GM19193 (cell line): ENCODE measurements at regions not wholly inside any gene's neighbourhood (a gene's known extent, or its start where the extent isn't known, plus 50 kb on each side); places are given as distances from the start of the nearest gene placed in this dataset.

Experiments used
- POLR2A ChIP-seq: IDR thresholded peaks from 4 replicates; pipeline ENCODE4 v1.6.1; 2011; ENCODE audit not compliant: insufficient read depth, insufficient read length; ENCODE audit errors: extremely low read depth

- TF ChIP-seq POLR2A, result no peak
These were observed 1250.0 kb upstream of the PRKX start for GRCh38 chrX:4963432-4963831.

GRCh38 chrX:4944767-4945166, 1231.3 kb upstream of the PRKX start:
- TF ChIP-seq POLR2A, result no peak

DNA sequence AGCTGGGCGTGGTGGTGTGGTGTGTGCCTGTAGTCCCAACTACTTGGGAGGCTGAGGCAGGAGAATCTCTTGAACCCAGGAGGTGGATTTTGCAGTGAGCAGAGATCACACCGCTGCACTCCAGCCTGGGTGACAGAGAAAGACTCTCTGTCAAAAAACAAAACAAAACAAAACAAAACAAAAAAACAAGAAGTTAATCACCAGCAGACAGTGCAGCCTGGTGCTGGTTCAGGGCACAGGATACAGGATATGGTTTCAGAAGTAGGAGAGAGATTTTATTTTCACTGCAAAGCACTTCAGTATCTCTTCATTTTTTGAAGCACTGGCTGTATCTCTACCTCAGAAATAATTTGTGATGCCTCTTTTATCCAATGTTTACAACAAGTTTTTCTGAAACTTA, 1222.9 kb upstream of the PRKX start:
- no peak for TF ChIP-seq POLR2A

GRCh38 chrX:4935846-4936245, 1222.4 kb upstream of the PRKX start:
- no peak for TF ChIP-seq POLR2A

DNA sequence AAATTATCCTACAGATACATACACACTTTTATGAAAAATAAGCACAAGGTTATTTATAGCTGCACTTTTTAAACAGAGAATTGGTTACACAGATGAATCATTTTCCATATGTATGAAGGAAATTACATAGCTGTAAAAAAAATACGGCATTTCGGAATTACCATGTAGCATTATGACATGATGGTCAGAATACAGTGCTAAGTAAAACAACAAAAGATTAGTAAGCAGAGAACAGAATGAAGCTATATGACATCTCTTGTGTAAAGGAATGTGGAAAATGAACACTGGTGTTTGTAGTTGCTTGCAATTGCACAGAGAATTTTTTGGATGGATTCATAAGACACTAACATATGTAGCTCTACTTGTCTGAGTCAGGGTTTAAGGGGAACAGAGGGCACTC, 1222.0 kb upstream of the PRKX start:
- TF ChIP-seq POLR2A, result no peak

GRCh38 chrX:4932790-4933189, 1219.3 kb upstream of the PRKX start:
- TF ChIP-seq POLR2A, result no peak

DNA sequence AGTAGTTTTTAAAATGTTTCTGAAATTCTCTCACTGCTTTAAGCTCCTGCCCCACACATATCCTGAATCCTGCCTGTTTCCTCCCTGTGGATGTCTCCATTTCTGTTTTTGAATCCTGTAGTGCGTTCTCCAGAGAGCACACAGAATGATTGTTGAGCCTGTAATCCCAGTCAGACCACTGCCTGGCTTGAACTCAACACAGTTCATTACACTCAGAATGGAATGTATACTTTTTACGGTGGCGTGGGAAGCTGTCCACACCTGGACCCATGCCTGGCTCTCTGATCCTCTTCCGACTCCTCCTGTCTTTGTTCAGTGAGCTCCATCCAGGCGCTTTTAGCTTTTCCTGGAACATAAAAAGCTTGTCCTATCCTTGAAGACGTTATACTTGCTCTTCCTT, 1217.0 kb upstream of the PRKX start:
- TF ChIP-seq POLR2A, result no peak

DNA sequence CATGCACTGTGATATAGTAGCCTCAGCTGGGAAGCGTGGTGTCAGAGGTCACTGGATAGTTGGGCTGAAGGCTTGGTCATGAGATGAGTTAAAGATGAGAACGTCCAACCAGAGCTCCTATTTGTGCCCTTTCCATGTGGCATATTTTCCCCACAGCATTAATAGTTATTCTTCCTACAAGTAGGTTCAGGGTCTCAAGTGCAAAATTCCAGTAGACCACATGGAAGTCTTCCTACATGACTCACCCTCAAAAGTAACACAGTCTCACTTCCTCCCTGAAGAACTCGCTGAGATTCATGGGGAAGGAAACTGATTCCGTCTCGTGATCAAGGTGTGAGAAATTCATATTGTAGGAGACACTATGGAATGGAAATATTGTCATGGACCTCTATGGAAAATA, 1212.5 kb upstream of the PRKX start:
- TF ChIP-seq POLR2A, result no peak

DNA sequence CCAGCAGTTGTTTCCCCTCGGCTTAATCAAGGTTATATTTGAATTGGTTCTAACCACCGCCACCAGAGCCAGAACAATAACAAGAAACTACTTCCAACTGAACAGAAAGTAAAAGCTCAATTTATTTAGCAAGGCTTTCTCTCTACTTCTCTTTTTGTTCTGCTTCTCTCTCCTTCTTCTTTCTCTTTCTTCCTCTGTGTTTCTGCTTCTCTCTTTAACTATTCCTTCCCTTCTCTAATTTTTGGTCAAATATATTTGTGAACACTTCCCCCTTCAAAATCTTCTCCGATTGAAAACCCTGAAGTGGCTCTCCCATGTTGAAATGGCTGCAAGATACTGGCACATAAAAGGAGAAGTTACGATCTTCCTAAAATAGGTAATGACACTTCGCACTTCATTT, 1195.9 kb upstream of the PRKX start:
- no peak for TF ChIP-seq POLR2A

DNA sequence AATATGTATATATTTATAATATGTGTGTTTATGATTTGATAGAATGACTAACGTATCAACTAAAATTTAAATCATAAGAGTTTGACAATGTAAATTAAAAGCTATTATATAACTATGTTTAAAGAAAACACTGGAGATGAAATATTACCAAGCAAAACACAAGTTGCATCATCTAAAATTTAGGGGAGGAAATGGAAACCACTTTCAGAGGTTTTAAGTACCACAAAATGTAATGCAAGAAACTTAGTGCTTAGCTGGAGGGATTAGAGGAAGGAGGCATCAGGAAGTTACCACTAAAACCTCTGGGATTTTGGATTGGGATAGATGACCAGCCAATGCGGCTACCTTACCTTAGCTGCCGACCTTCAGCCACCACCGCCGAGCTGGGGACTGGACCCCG, 1192.1 kb upstream of the PRKX start:
- TF ChIP-seq POLR2A, result no peak

DNA sequence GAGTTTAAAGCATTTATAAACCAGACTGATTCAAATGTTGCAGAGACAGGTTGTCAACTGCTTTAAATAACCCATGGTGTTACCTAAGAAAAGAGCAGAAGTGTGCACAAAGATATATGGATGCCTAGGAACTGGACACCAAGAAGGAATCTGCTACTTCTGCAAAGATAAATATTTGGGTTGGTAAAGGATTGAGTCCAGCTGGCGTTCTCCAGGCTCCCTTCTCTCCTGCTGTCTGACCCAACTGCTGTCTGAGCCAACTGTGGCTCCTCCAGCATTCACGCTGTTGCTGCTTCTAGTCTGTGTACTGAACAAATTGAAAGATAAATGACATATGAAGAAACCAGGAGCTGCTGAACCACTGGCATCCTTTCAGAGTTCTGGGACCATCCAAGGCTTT, 1167.8 kb upstream of the PRKX start:
- TF ChIP-seq POLR2A, result no peak

DNA sequence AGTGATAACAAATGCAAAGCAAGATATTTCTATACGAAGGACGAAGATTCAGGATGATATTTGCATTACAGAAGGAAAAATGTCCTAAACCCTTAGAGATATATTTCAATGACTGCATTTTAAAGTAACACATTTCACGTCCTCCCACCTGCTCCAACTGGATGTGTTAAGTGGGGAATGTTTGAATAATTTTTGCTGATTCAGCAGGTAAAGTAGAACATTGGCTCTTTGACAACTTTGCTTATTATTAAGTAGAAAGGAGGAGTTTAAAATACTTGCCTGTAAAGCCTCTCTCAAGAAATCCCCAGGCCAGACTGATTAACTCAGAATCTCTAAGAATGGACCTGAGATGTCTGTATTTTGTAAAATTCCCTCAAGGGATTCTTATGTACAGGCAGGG, 1165.2 kb upstream of the PRKX start:
- TF ChIP-seq POLR2A, result no peak

DNA sequence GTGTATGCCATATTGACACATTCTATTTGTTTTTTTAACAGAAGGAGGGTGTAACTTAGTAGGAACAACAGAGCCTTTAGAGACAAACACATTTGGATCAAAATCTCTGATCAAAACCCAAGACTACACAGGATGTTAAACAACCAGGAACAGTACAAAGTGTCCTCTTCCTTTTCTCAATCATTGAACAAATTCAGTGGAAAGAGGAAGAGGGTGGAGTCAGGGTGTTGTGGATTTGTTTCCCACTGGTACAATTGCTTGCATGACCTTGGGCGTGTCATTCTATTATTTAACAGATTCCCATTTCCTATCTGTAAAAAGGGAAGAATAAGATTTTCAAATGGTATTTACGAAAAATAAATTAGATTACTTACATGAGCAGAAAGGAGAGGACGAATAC, 1162.8 kb upstream of the PRKX start:
- no peak for TF ChIP-seq POLR2A

DNA sequence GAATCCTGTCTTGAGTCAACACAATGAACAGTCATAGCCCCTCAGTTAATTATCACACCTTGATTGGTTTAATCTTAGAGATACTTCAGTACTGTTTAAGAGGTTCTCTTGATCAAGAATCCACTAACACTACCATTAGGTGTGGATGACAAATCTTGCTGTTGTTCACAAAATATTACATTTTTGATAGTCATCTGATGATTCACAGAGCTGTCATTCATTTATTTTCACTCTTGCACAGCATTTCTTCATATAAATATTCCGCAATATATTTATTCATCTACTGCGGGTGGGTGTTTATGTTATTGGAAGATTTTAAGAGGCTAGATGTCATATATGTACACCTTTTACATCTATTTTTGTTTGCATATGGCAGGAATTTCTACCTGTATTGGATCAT, 1138.1 kb upstream of the PRKX start:
- TF ChIP-seq POLR2A, result no peak

- TF ChIP-seq POLR2A, result no peak
These were observed 1136.9 kb upstream of the PRKX start for GRCh38 chrX:4850312-4850711.

DNA sequence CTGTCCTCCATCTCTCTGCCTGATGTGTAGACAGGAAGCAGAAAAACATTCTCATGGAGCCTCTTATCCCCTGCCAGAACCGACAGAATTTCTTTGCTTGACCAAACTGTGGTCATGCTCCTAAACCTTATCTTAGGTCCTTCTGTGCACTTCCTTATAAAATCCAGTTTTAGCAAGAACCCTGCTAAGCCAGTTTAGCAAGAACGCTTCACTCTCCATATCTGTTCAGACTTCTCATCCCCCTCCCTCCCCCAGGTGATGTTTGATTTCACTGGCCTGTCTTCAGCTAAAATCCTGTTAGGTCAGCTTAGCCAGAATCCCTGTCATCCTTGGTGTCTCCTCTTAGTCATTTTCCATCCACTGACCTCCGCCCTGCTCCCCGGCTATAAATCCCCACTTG, 1130.9 kb upstream of the PRKX start:
- no peak for TF ChIP-seq POLR2A

GRCh38 chrX:4841216-4841745, 1127.8 kb upstream of the PRKX start:
- no peak for TF ChIP-seq POLR2A
